ENCODE measurements at regions not wholly inside any gene's neighbourhood (a gene's known extent, or its start where the extent isn't known, plus 50 kb on each side); places are given as distances from the start of the nearest gene placed in this dataset.

DNA sequence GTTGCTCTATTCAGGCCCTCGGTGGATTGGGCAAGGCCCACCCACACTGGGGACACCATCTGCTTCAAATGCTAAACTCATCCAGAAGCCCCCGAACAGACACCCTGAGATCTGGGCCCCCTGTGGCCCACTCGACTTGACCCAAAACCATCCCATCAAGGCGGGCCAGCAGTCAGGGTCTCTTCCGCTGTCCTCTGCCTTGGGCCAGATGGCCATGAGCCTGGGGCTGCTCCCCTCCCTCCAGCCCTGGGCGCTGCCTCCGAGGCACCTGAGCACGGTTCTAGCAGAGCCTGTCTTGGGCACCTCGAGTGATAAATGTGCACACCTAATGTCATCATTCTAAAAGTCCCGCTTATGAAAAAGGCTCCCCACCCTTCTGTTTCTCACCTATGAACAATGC lies 449.4 kb downstream of the TCERG1L start:
- Histone ChIP-seq H3K4me1 (ENCODE audit: control insufficient read depth, insufficient read depth, low read length) (no peaks in the 10 kb centered on the region), H2BK20ac (ENCODE audit: low read depth, low read length) (no peak overlapping the region), H3K56ac (ENCODE audit: extremely low read depth, insufficient read depth, low read length) (no peak overlapping the region), H3K23ac (ENCODE audit: low read depth, low read length) (no peak overlapping the region), H3K14ac (replicated peaks; ENCODE audit: low read depth, low read length) (no peak overlapping the region), H4K5ac (ENCODE audit: low read depth, low read length) (no peak overlapping the region), H2BK15ac (ENCODE audit: low read depth, low read length) (no peak overlapping the region), H2BK5ac (ENCODE audit: low read depth, low read length, poor library complexity, severe bottlenecking) (no peak overlapping the region), H2AK9ac (replicated peaks; ENCODE audit: low read depth, low read length, poor library complexity) (no peak overlapping the region), H3K27ac (ENCODE audit: insufficient read depth, low read length) (no peak overlapping the region), H4K91ac (ENCODE audit: insufficient read depth, low read depth, low read length) (no peak overlapping the region), H3K36me3 (ENCODE audit: control insufficient read depth, insufficient read depth, low read length) (no peaks in the 10 kb centered on the region), H4K20me1 (ENCODE audit: insufficient read depth, low read length) (no peaks in the 10 kb centered on the region), H3K4me2 (ENCODE audit: low read depth, low read length) (no peak overlapping the region), H3K4me3 (ENCODE audit: insufficient read depth, low read depth, low read length) (no peak overlapping the region), H3K9me1 (ENCODE audit: insufficient read depth, low read length) (no peaks in the 10 kb centered on the region), H2BK120ac (ENCODE audit: low read depth, low read length) (no peak overlapping the region), H2AK5ac (ENCODE audit: low read depth, low read length) (no peak overlapping the region), H3K79me1 (ENCODE audit: low read depth in 1 of 2, low read length in 2 of 2) (no peaks in the 10 kb centered on the region), H3K4ac (ENCODE audit: low read depth, low read length) (no peak overlapping the region), H3K9ac (ENCODE audit: low read depth, low read length) (no peak overlapping the region), H3K18ac (ENCODE audit: low read depth, low read length) (no peak overlapping the region), H3K9me3 (ENCODE audit: control insufficient read depth, insufficient read depth, low read length) (peaks cover 72% of the 10 kb centered on the region), H4K8ac (ENCODE audit: low read depth in 2 of 2, low read length in 2 of 2) (no peak overlapping the region), H2AFZ (replicated peaks; ENCODE audit: low read length, poor library complexity) (no peak overlapping the region), H3K27me3 (ENCODE audit: control insufficient read depth, insufficient read depth, low read length) (no peaks in the 10 kb centered on the region)
- in situ Hi-C loops (cut with MboI; ENCODE audit: low sequenced_read_pairs) (no loop called here), intact Hi-C loops (cut with micrococcal nuclease) (no loop called here), dilution Hi-C loops (cut with HindIII; ENCODE audit: low sequenced_read_pairs, unreplicated experiment) (no loop called here)
- BruUV-seq (replicated peaks), result no TSS peak
- ChIA-PET CTCF (no interaction called here), POLR2A (ENCODE audit: unreplicated experiment) (no interaction called here)
- DNase-seq (no peak), ATAC-seq (ENCODE audit: low read depth) (no peak)
- 76% methylated on average over 5 of the region's 10 CpGs; no CpG with 5 or more reads in 1 of the 2 experiments for WGBS, 2 experiments (ENCODE audit: extremely low coverage in 2 of 2, insufficient read length in 1 of 2)
- TF ChIP-seq MXI1 (IDR thresholded peaks at IDR 0.05; ENCODE audit: borderline replicate concordance, low read depth, low read length) (no peak), NFE2L2 (IDR thresholded peaks at IDR 0.05; ENCODE audit: low read depth, low read length) (no peak), CHD1 (IDR thresholded peaks at IDR 0.05; ENCODE audit: low read depth, low read length) (no peak), RAD21 (IDR thresholded peaks at IDR 0.05; ENCODE audit: low read length) (no peak), SMC3 (IDR thresholded peaks at IDR 0.05; ENCODE audit: low read depth, low read length) (no peak), FOS (IDR thresholded peaks at IDR 0.05; ENCODE audit: low read depth, low read length) (no peak), POLR2A (IDR thresholded peaks at IDR 0.05; ENCODE audit: low read depth, low read length) (no peak), MAFK (IDR thresholded peaks at IDR 0.05; ENCODE audit: low read depth, low read length) (no peak), BHLHE40 (IDR thresholded peaks at IDR 0.05; ENCODE audit: low read depth, low read length) (no peak), CEBPB (IDR thresholded peaks at IDR 0.05; ENCODE audit: low read depth, low read length) (no peak), RCOR1 (IDR thresholded peaks at IDR 0.05; ENCODE audit: insufficient replicate concordance, low read length) (no peak), MAZ (IDR thresholded peaks at IDR 0.05; ENCODE audit: borderline replicate concordance, low read depth, low read length) (no peak), RFX5 (IDR thresholded peaks at IDR 0.05; ENCODE audit: low read depth, low read length) (no peak)
- TF ChIP-seq, protein P1, sequence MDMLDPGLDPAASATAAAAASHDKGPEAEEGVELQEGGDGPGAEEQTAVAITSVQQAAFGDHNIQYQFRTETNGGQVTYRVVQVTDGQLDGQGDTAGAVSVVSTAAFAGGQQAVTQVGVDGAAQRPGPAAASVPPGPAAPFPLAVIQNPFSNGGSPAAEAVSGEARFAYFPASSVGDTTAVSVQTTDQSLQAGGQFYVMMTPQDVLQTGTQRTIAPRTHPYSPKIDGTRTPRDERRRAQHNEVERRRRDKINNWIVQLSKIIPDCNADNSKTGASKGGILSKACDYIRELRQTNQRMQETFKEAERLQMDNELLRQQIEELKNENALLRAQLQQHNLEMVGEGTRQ (IDR thresholded peaks at IDR 0.05; ENCODE audit: low read depth, low read length), result no peak
- TF ChIP-seq, protein P2, sequence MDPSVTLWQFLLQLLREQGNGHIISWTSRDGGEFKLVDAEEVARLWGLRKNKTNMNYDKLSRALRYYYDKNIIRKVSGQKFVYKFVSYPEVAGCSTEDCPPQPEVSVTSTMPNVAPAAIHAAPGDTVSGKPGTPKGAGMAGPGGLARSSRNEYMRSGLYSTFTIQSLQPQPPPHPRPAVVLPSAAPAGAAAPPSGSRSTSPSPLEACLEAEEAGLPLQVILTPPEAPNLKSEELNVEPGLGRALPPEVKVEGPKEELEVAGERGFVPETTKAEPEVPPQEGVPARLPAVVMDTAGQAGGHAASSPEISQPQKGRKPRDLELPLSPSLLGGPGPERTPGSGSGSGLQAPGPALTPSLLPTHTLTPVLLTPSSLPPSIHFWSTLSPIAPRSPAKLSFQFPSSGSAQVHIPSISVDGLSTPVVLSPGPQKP (IDR thresholded peaks at IDR 0.05; ENCODE audit: borderline replicate concordance, low read depth, low read length), result no peak
